Endometrial microvascular endothelial cells (primary cell): ENCODE measurements at regions not wholly inside any gene's neighbourhood (a gene's known extent, or its start where the extent isn't known, plus 50 kb on each side); places are given as distances from the start of the nearest gene placed in this dataset.

Experiments
- in situ Hi-C: cut with HindIII; loops from 2 replicates; pipeline ENCODE4 v1.10.0; 2017; ENCODE audit warnings: low sequenced_read_pairs, low pct_unique_long_range_greater_than_20kb; ENCODE audit errors: inconsistent ontology term

DNA sequence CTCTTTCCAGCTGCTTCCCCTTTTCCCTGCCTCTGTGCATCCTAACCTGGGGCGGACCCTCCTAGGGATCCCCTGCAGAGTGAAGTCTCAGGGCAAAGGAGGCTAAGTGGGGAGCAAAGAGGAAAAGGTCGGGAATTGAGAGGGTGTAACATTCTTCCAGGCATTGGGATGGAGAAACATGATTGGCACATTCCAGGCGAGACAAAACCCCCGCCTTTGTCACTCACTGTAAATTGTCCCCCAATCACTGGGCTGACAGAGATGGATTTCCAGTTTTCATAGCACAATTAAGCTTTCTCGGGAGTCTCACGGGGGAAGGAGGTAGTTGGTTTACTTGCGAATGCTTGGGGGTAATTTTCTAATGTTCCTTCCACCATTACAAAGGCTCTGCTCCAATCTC is 74.9 kb downstream of the MIAT start:
- in situ Hi-C loops, result no loop called here

DNA sequence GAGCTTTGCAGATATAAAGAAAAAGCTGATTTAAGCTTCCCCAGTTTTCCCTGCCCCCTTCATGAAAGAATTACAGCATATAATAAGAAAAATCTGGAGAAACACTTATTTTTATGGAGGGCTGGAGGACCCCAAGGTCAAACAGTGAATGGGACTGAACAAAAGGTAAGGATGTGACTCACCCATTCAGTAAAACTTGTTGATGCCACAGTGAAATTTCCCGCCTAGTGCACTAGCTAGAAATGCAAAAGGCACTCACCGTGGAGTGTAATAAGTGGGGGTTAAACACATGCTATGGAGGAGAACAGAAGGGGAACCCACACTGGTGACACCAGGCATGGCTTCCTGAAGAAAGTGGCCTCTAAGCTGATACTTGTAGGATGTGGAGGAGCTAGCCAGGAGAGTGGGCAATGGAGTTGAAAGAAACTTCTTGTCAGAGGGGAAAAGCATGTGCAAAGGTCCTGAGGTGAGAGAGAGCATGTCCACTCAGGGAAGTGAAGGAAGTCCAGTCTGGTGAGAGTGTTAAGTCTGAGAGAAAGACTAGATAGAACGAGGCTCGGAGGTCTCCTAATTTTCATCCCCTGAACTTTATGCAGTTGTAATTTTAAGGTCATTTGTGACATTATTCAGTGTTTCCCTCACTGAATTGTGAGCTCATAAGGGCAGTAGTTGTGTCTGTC is 77.1 kb downstream of the MIAT start:
- in situ Hi-C loops, result no loop called here

DNA sequence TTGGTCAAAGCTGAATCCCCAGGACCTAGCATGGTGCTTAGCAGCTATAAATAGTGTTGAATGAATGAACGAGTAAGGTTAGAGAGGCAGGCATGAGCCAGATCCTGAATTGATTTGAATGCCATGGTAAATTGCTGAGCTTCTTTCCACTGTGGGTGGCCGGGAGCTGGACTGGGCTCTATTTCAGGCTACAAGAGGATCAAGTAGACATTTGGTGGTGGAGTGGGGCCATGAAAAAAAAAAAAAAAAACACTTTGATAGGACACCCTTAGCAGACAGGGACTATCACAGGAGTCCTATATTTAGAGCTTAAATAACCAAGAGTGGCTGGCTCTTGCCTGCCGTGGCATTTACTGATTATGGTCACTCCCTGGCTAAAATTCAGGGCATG is 77.6 kb downstream of the MIAT start:
- in situ Hi-C loops, result no loop called here

DNA sequence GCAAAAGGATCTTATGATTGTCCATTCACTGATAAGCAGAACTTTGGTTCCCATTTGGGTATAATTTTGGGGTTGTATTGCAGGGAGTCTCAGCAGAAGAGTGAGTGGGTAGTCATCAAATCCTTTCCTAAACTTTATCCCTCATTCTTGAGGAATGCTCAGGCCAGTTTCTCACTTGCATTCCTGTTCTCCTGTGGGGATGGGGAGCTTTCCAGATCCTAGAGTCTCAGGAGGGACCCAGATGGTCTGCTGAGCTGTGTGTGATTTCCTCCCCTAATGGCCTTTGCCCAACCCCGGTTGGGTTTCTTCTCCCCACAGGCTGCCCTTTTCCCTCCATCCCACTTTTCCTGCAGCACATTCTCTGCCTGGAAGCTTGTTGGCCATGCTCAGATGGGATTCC is 79.9 kb downstream of the MIAT start:
- in situ Hi-C loops, result no loop called here

DNA sequence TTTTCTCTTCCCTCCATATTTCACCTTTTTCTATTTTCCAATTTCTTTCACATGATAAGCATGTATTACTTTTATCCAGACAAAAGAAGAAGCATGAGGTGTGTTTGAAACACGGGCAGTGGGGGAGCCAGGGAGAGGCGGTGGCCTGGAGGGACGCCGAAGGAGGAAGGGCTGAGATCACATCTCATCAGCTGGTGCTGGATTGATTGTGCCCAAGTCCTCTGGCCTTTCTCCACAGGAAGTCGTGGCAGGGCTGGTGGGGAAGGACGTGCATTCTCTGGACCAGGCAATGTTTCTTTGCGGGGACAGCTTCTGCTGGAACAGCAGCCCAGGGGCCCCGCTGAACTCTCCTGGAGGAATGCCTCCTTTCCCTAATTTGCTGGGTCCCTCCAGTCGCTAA is 82.9 kb downstream of the MIAT start:
- in situ Hi-C loops, result no loop called here

DNA sequence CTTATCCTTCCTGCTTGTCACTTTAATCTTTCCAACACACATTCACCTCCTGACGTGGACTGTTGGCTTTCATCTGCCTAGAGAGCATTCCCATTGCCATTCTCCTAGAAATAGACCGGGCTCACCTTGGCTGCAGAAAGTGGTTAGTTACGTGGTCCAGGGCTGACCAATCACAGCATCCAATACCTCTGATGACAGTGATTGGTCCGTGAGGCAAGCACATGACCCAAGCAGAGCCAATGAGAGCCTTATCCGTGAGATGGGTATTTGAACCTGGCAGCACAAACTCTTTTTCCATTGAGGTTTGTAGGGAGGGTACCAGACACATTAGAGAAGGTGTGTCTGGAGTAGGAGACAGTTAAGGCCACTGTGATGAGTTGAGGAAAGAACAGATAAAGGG is 85.8 kb downstream of the MIAT start:
- in situ Hi-C loops, result no loop called here

DNA sequence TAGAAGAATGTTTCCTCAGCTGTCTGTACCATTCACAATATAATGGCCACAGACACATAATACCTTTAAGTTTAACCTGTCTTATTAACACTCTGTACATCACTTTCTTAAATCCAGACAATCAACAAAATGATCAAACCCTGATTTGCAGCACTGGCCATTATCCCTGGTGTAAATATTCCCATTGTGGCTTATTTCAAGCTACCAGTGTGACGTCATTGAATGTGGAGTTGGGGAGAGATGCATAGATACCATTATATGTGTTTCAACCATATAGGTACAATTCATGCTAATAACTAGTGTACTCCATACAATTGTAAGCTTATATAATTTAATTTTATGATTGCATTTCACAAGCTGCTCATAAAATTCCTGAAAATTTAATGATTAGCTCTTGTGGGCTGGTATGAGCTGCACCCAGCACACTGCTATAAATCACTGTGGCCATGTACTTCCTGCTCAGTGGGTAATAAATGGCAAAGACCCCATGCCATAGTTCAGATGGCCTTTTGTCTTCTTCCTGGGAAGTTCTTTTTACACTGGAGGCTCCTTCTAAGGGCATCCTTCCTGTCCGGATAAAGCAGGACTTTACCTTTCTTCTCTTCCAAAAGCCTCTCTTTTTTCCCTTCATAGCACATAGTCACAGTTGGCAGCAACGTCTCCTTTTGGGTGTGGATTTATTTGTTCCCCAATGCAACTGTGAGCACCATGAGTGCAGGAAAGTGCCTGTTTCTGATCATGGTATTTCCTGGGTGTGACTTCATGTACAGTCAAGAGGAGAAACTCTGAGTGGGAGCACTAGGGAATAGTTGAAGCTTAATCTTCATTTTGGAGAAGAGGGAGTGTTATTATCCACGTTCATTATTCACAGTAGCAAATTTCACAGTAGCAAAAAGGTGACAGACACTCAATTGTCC is 87.8 kb downstream of the MIAT start:
- in situ Hi-C loops, result no loop called here

DNA sequence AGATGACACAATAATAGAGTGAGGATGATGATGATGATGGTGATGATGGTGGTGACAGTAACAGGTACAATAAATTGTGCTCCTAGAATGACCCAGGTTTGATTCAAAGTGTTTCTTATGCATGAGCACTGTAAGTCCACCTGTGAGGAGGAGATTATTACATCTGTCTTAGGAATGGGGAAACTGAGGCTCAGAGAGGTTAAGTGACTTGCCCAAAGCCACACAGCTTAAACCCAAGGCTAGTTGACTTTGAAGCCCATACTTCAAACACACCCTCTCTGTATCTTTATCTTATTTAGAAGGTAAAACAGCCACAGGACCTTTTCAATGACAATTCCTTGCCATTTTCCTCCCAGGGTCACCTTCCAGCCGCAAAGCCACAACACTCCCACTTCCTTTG is 88.9 kb downstream of the MIAT start:
- in situ Hi-C loops, result no loop called here

DNA sequence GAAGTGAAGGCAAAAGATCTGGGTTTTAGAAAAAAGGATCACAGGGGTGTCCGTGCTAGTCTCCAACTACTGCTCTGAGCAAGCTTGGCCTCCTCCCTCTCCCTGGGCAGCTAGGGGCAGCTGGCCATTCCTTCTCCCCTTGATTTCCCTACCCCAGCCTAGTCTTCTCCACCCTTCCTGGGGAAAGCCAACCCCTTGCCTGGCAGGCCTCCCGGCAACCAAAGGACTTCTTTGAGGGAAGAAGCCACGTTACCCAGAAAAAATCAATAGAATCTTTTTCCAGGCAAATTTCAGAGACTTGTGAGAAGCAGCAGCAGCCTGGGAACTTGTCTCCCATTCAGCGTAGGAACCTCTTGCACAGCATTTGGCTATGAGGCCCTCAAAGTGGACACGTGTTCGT is 91.5 kb downstream of the MIAT start:
- in situ Hi-C loops, result no loop called here

DNA sequence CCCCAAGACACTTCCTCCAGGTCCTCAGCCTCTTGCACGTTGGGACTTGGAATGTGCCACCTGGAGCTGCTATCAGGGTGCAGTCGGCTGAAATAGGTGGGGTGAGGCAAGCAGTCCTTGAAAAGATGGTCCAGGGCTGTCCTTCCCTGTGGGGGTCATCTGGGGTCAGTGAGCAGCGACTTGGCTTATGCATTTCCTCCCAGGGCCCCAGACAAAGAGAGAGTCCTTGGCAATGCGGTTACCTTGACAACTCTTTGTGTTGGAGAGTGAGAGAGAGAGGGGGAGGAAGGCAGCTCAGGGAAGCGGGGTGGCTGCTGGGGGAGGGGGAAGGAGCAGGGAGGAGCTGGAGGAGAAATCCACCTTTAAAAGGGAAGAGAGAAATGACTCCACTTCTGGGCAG is 93.8 kb downstream of the MIAT start:
- in situ Hi-C loops, result no loop called here

DNA sequence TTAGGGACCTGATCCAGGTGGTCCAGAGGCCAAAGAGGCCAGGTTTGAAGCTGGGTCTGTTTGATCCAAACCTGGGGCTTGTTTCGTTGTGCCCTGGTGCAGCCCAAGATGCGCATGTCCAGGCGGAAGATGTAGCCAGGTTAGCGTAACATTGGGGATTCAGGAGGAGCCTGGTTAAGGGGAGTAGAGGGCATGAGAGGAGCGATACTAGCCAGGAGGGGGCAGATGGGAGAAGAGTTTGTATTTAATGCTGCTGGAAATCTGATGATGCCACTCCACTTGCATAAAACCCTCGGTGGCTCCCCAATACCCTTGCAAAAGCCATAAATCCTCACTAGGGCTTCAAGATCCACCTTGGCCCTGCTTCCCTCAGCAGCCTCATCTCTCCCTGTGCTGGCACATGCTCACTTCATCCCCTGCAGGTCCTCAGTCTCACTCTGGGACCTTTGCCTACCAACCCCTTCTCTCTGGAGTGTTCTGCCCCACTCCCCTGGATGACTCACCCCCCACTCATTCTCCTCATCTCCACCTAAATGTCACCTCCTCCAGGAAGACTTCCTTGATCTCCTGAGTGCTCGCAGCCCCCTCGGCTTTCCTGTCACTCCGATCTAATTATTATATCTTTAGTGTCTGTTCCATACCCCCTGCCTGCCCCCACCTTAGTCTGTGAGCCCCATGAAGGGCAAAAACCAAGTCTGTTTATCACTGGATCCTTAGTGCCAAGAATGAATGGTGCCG is 95.9 kb downstream of the MIAT start:
- in situ Hi-C loops, result no loop called here

DNA sequence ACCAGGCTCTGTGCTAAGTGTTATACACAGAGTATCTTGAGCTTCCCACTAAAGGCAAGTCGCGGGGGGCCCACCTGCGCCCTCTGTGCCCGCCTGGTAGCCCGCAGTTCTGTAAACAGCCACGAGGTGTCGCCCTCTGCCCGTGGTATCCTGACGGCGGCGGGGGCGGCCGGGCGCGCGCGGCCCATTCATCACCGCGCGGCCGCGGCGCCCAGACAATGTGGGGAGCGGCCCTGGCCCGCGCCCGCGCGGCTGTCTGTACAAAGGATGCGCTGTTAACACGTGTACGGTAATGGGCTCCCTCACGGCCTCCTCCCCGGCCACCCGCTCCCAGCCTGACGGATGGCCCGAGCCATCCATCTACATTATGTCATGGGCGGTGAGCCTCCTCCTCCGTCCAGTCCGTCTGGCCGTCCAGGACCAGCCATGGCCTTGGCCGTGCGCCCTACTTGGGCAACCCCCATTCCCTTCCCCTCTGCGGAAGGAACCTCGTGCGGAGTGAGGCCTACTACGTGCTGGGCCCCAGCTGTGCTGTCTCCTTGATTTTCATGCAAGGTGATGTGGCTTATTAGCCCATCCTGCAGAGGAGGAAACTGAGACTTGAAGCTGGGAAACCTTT is 99.4 kb downstream of the MIAT start:
- in situ Hi-C loops, result no loop called here

DNA sequence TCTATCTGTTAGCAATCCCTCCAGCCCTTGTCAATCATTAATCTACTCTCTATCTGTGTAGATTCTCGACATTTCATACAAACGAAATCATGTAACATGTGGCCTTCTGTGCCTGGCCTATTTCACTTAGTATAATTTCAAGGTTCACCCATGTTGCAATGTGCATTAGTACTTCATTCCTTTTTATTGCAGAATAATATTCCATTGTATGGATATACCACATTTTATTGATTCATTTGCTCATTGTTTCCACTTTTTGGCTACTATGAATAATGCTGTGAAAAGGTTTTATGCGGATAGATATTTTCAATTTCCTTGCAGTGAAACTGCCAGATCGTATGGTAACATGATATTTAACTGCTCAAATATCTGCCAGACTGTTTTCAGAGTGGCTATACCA is 100.1 kb downstream of the MIAT start:
- in situ Hi-C loops, result no loop called here

DNA sequence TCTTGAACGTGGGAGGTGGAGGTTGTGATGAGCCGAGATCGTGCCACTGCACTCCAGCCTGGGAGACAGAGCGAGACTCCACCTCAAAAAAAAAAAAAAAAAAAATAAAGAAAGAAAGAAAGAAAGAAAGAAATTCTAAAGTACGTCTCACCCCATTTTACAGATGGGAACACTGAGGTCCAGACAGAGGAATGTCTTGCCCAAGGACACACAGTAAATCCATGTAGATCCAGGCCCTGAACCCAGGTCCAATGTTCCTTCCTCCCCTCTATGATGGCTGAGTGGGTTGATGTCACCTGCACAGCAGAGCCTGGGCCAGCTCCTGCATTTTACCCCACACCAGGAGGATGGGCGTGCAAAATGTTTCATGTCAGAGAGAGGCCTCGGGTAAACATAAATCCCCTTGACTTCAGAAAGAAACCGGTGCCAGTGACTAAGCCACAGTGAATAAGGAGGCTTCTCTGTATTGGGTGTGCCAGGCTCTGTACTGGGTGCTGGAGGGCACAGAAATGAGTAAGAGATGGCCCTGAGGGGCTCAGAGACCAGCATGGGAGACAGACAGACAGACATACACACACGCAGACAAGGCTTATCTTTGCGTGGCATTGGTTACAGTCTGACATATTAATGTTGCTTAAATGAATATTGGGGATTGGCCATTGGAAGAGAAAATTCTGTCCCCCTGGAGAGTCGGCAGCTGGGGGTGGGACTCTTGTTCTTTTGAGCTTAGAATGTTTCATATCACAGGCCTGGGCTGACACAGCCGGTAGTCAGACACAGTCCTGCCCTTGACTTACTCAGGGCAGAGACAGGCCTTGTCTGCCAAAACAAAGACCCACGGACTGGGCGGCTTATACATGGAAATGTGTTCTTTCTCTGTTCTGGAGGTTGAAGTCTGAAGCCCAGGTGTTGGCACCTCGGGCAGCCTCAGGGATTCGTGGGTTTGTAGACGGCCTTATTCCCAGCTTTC is 105.4 kb downstream of the MIAT start:
- in situ Hi-C loops, result no loop called here

DNA sequence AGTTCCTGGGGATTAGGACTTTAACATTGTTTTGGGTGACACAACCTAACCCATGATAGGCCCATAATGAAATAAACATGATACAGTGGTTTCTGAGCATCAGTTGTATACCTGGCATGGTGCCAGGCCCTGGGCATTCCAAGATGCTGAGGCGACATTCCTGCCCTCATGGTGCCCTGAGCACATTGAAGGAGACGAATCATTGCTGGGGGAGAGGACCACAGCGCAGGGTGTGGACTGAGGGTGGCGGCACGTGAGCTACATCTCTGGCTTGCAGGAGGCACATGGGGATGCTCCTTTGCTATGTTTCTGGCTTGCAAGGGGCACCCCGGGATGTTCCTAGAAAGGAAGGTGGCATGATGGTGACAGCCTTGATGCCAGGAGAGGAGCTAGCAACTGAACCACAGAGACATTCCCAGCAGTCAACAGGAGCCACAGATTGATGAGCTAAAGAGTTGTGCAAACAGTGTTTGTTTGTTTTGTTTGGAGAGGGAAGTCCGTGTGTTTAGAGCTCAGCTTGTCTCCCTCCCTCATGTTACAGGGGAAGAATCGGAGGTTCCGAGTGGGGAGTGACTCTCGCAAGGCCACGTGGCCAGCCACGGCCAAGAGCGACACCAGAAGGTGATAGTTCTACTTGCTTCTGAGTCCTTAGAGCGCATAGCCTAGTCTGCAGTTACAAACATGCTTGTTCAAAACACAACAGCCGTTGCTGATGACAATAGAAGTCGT is 106.4 kb downstream of the MIAT start:
- in situ Hi-C loops, result no loop called here

DNA sequence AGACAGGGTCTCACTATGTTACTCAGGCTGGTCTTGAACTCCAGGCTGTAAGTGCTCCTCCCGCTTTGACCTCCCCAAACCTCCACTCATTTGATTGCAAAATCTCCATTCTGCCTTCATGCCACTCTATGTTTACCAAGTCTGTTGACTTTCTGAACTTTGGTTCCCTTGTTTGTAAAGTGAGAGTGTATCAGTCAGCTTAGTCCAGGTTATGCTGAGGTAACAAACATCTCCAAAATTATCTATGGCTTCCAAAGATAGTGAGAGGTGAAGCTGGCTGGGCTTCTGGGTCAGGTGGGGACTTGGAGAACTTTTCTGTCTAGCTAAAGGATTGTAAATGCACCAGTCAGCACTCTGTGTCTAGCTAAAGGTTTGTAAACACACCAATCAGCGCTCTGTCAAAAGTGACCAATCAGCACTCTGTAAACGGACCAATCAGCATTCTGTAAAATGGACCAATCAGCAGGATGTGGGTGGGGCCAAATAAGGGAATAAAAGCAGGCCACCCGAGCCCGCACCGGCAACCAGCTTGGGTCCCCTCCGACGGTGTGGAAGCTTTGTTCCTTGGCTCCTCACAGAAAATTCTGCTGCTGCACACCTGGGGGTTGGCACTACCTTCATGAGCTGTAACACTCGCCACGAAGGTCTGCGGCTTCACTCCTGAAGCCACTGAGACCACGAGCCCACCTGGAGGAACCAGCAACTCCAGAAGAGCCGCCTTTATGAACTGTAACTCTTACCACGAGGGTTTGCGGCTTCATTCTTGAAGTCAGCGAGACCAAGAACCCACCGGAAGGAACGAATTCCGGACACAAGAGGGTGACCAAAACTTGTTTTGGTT is 109.3 kb downstream of the MIAT start:
- in situ Hi-C loops, result no loop called here
